ENCODE measurements at regions not wholly inside any gene's neighbourhood (a gene's known extent, or its start where the extent isn't known, plus 50 kb on each side); places are given as distances from the start of the nearest gene placed in this dataset.

- no peak for TF ChIP-seq CTCF (IDR thresholded peaks at IDR 0.05; ENCODE audit: low read depth, low read length)
- TF ChIP-seq POLR2A (IDR thresholded peaks at IDR 0.05; ENCODE audit: extremely low read depth, insufficient read length), result no peak
- no peak for TF ChIP-seq MYC (IDR thresholded peaks at IDR 0.05; ENCODE audit: low read depth, low read length)
- TF ChIP-seq MAX (IDR thresholded peaks at IDR 0.05; ENCODE audit: low read depth, low read length), result no peak
- no peak for DNase-seq (ENCODE audit: low read depth)
- H3K4me3 ChIP-seq (ENCODE audit: low read depth, low read length), result no peak overlapping the region
Observed at GRCh38 chr2:173829727-173830126, 135.4 kb downstream of the SP3 start.

GRCh38 chr2:173830170-173830569, 135.0 kb downstream of the SP3 start:
- peak; percentile 8 for DNase-seq (ENCODE audit: low read depth)
- H3K4me3 ChIP-seq (ENCODE audit: low read depth, low read length), result no peak overlapping the region
- no peak for TF ChIP-seq CTCF (IDR thresholded peaks at IDR 0.05; ENCODE audit: low read depth, low read length)
- no peak for TF ChIP-seq MYC (IDR thresholded peaks at IDR 0.05; ENCODE audit: low read depth, low read length)
- no peak for TF ChIP-seq POLR2A (IDR thresholded peaks at IDR 0.05; ENCODE audit: extremely low read depth, insufficient read length)
- TF ChIP-seq MAX (IDR thresholded peaks at IDR 0.05; ENCODE audit: low read depth, low read length), result no peak

GRCh38 chr2:173831312-173832229, 133.6 kb downstream of the SP3 start:
- H3K4me3 ChIP-seq (ENCODE audit: low read depth, low read length), result no peak overlapping the region
- TF ChIP-seq MYC (IDR thresholded peaks at IDR 0.05; ENCODE audit: low read depth, low read length) (no peak), CTCF (IDR thresholded peaks at IDR 0.05; ENCODE audit: low read depth, low read length) (no peak), MAX (IDR thresholded peaks at IDR 0.05; ENCODE audit: low read depth, low read length) (no peak), POLR2A (IDR thresholded peaks at IDR 0.05; ENCODE audit: extremely low read depth, insufficient read length) (no peak)
- DNase-seq (ENCODE audit: low read depth), result peak; percentile 72

- TF ChIP-seq CTCF (IDR thresholded peaks at IDR 0.05; ENCODE audit: low read depth, low read length), result no peak
- no peak for TF ChIP-seq MYC (IDR thresholded peaks at IDR 0.05; ENCODE audit: low read depth, low read length)
- no peak for DNase-seq (ENCODE audit: low read depth)
- no peak overlapping the region for H3K4me3 ChIP-seq (ENCODE audit: low read depth, low read length)
Observed at GRCh38 chr2:173834141-173834540, 131.0 kb downstream of the SP3 start.

- DNase-seq (ENCODE audit: low read depth), result no peak
- TF ChIP-seq MYC (IDR thresholded peaks at IDR 0.05; ENCODE audit: low read depth, low read length), result no peak
- no peak for TF ChIP-seq MAX (IDR thresholded peaks at IDR 0.05; ENCODE audit: low read depth, low read length)
- TF ChIP-seq POLR2A (IDR thresholded peaks at IDR 0.05; ENCODE audit: extremely low read depth, insufficient read length), result no peak
- TF ChIP-seq CTCF (IDR thresholded peaks at IDR 0.05; ENCODE audit: low read depth, low read length), result no peak
- H3K4me3 ChIP-seq (ENCODE audit: low read depth, low read length), result no peak overlapping the region
Observed at GRCh38 chr2:173835726-173836125, 129.4 kb downstream of the SP3 start.

Data from NB4 (cell line).